OCI-LY1 (cell line): ENCODE measurements at regions not wholly inside any gene's neighbourhood (a gene's known extent, or its start where the extent isn't known, plus 50 kb on each side); places are given as distances from the start of the nearest gene placed in this dataset.

Experiments used
- H2AFZ ChIP-seq: fragments of 200-600 bp; sonication (generic), shearing (Covaris generic); 2 replicates; pipeline ENCODE4 v1.6.0; 2014; ENCODE audit warnings: antibody characterized with exemption, mild to moderate bottlenecking, low read length
- H3F3A ChIP-seq: fragments of 200-600 bp; sonication (generic), shearing (Covaris generic); 2 replicates; pipeline ENCODE4 v1.6.0; 2014; ENCODE audit warnings: mild to moderate bottlenecking, antibody characterized with exemption, low read length, moderate library complexity; ENCODE audit not compliant: insufficient read depth
- H3K27ac ChIP-seq: fragments of 200-600 bp; sonication (generic); 2 replicates; pipeline ENCODE4 v1.5.1; 2014; ENCODE audit warnings: low read length, mixed run types, mild to moderate bottlenecking, low read depth; ENCODE audit not compliant: poor library complexity, severe bottlenecking
- H3K27me3 ChIP-seq: fragments of 200-600 bp; sonication (generic); 2 replicates; pipeline ENCODE4 v1.6.0; 2014; ENCODE audit warnings: antibody characterized with exemption, mild to moderate bottlenecking, low read length, moderate library complexity; ENCODE audit not compliant: insufficient read depth
- H3K36me3 ChIP-seq: fragments of 200-600 bp; sonication (generic); 2 replicates; pipeline ENCODE4 v1.6.1; 2014; ENCODE audit warnings: mild to moderate bottlenecking, antibody characterized with exemption, low read length, moderate library complexity, mixed read lengths; ENCODE audit not compliant: insufficient read depth
- H3K4me1 ChIP-seq: fragments of 200-600 bp; sonication (generic); 2 replicates; pipeline ENCODE4 v1.5.1; 2014; ENCODE audit warnings: mild to moderate bottlenecking, low read length, moderate library complexity; ENCODE audit not compliant: insufficient read depth, severe bottlenecking
- H3K4me2 ChIP-seq: fragments of 200-600 bp; sonication (generic), shearing (Covaris generic); 2 replicates; pipeline ENCODE4 v1.6.1; 2014; ENCODE audit warnings: low read length
- H3K4me3 ChIP-seq: fragments of 200-600 bp; sonication (generic); 2 replicates; pipeline ENCODE4 v1.5.1; 2014; ENCODE audit warnings: low read length, low read depth, mild to moderate bottlenecking, mixed read lengths; ENCODE audit not compliant: poor library complexity, severe bottlenecking
- H3K79me2 ChIP-seq: fragments of 200-600 bp; shearing (Covaris generic); 2 replicates; pipeline ENCODE4 v1.6.1; 2016; ENCODE audit warnings: mixed run types, low read length, mixed read lengths; ENCODE audit not compliant: insufficient read depth
- H3K9ac ChIP-seq: fragments of 200-600 bp; sonication (generic), shearing (Covaris generic); 2 replicates; pipeline ENCODE4 v1.6.1; 2014; ENCODE audit warnings: mild to moderate bottlenecking, low read length, mixed read lengths
- H3K9me2 ChIP-seq: fragments of 200-600 bp; sonication (generic), shearing (Covaris generic); 2 replicates; pipeline ENCODE4 v1.6.1; 2014; ENCODE audit warnings: low read depth, mild to moderate bottlenecking, low read length, mixed read lengths
- H3K9me3 ChIP-seq: fragments of 200-600 bp; shearing (Covaris generic); 2 replicates; pipeline ENCODE4 v1.6.1; 2014; ENCODE audit warnings: low read length, mixed read lengths
- H4K20me1 ChIP-seq: fragments of 200-600 bp; sonication (generic), shearing (Covaris generic); 2 replicates; pipeline ENCODE4 v1.6.0; 2016; ENCODE audit warnings: mild to moderate bottlenecking, low read length; ENCODE audit not compliant: insufficient read depth
- CTCF ChIP-seq: fragments of 200-600 bp; sonication (generic), shearing (Covaris generic); IDR thresholded peaks from 2 replicates; pipeline ENCODE4 v1.5.1; 2017; ENCODE audit warnings: mild to moderate bottlenecking, antibody characterized with exemption, low read length, moderate library complexity, mixed read lengths
- EZH2 ChIP-seq: fragments of 200-600 bp; sonication (generic), shearing (Covaris generic); IDR thresholded peaks from 2 replicates; pipeline ENCODE4 v1.8.0; 2017; ENCODE audit warnings: borderline replicate concordance, mixed run types, mild to moderate bottlenecking, antibody characterized with exemption, low read length, moderate library complexity, mixed read lengths

GRCh38 chr2:145961846-145962245 lies 1441.9 kb upstream of the ZEB2 start:
- H4K20me1 ChIP-seq: no peaks in the 10 kb centered on the region
- H3K36me3 ChIP-seq: no peaks in the 10 kb centered on the region
- H3K4me3 ChIP-seq: no peak overlapping the region
- no peaks in the 10 kb centered on the region for H3K27me3 ChIP-seq
- H2AFZ ChIP-seq: no peak overlapping the region
- no peak overlapping the region for H3K27ac ChIP-seq
- H3K4me1 ChIP-seq: no peaks in the 10 kb centered on the region
- peaks cover 4% of the 10 kb centered on the region; the same call in 1 of the 2 replicates for H3K9me3 ChIP-seq
- H3K9me2 ChIP-seq: no peaks in the 10 kb centered on the region
- H3K4me2 ChIP-seq: no peak overlapping the region
- no peak for TF ChIP-seq CTCF
- TF ChIP-seq EZH2: no peak
- no peak overlapping the region for H3K9ac ChIP-seq
- no peaks in the 10 kb centered on the region for H3F3A ChIP-seq
- H3K79me2 ChIP-seq: no peaks in the 10 kb centered on the region

DNA sequence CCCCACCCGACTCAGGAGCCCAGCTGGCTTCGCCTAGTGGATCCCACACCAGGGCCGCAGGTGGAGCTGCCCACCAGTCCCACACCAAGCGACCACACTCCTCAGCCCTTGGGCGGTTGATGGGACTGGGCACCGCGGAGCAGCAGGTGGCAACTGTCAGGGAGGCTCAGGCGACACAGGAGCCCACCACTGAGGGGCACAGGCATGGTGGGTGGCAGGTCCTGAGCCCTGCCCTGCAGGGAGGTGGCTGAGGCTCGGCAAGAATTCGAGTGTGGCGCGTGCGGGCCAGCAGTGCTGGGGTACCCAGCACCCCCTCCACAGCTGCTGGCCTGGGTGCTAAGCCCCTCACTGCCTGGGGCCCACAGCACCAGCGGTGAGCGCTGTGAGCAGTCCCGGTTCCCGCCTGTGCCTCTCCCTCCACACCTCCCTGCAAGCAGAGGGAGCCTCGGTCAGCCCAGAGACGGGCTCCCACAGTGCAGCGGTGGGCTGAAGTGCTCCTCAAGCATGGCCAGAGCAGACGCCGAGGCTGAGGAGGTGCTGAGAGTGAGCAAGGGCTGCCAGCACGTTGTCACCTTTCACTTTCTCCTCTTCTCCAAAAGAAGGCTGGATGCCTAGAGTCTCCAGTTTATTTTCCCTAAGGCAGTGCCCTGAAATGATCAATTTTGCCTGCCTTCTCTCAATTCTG lies 1440.7 kb upstream of the ZEB2 start:
- no peaks in the 10 kb centered on the region for H3K79me2 ChIP-seq
- no peak overlapping the region for H3K27ac ChIP-seq
- H3K36me3 ChIP-seq: no peaks in the 10 kb centered on the region
- H3K4me3 ChIP-seq: no peak overlapping the region
- no peak overlapping the region for H3K9ac ChIP-seq
- no peak overlapping the region for H3K4me2 ChIP-seq
- H3K27me3 ChIP-seq: no peaks in the 10 kb centered on the region
- TF ChIP-seq CTCF: no peak
- TF ChIP-seq EZH2: no peak
- no peaks in the 10 kb centered on the region for H3K9me2 ChIP-seq
- H3F3A ChIP-seq: no peaks in the 10 kb centered on the region
- H2AFZ ChIP-seq: no peak overlapping the region
- peaks cover 7% of the 10 kb centered on the region; the same call in 1 of the 2 replicates for H3K9me3 ChIP-seq
- no peaks in the 10 kb centered on the region for H4K20me1 ChIP-seq
- no peaks in the 10 kb centered on the region for H3K4me1 ChIP-seq

GRCh38 chr2:145958611-145959010 lies 1438.7 kb upstream of the ZEB2 start:
- Histone ChIP-seq H3K9me2 (no peaks in the 10 kb centered on the region), H2AFZ (no peak overlapping the region), H3F3A (no peaks in the 10 kb centered on the region), H3K27ac (no peak overlapping the region), H3K36me3 (no peaks in the 10 kb centered on the region), H3K9ac (no peak overlapping the region), H3K9me3 (peaks cover 7% of the 10 kb centered on the region; the same call in 1 of the 2 replicates), H3K4me1 (no peaks in the 10 kb centered on the region), H3K4me2 (no peak overlapping the region), H3K79me2 (no peaks in the 10 kb centered on the region), H4K20me1 (no peaks in the 10 kb centered on the region), H3K27me3 (no peaks in the 10 kb centered on the region), H3K4me3 (no peak overlapping the region)
- TF ChIP-seq CTCF (no peak), EZH2 (no peak)
